HG03103 (cell line): ENCODE measurements at regions not wholly inside any gene's neighbourhood (a gene's known extent, or its start where the extent isn't known, plus 50 kb on each side); places are given as distances from the start of the nearest gene placed in this dataset.
"Not testable (repeated sequence)": the region's sequence is repeated elsewhere in the genome, so short reads cannot be mapped to it uniquely, and the experiment has no call there.

Experiments
- ATAC-seq: cut with Tn5 transposase; IDR thresholded peaks from one replicate; pipeline ENCODE4 v1.9.1; 2021; ENCODE audit warnings: low read depth; ENCODE audit not compliant: unreplicated experiment

GRCh38 chr18:78508228-78508824, 471.3 kb upstream of the SALL3 start:
- ATAC-seq: not testable (repeated sequence)

GRCh38 chr18:78510091-78510490, 469.5 kb upstream of the SALL3 start:
- no peak for ATAC-seq

DNA sequence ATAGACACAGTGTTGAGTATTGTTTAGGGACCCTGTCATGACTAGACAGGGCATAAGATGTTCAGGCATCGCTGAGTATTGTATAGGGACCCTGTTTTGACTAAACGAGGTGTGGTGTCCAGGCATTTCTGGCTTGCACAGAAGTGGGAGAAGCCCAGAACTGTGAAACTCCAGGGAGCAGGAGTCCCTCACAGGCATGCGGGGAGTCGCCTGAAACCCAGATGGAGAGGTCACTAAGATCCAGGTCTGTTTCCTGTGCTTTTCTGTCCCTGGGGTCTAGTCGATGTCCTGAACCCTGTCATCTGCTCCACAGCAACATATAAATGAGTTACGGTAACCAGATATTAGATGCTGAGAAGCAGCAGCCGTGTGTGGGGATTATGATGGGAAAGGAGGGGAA, 469.0 kb upstream of the SALL3 start:
- no peak for ATAC-seq

DNA sequence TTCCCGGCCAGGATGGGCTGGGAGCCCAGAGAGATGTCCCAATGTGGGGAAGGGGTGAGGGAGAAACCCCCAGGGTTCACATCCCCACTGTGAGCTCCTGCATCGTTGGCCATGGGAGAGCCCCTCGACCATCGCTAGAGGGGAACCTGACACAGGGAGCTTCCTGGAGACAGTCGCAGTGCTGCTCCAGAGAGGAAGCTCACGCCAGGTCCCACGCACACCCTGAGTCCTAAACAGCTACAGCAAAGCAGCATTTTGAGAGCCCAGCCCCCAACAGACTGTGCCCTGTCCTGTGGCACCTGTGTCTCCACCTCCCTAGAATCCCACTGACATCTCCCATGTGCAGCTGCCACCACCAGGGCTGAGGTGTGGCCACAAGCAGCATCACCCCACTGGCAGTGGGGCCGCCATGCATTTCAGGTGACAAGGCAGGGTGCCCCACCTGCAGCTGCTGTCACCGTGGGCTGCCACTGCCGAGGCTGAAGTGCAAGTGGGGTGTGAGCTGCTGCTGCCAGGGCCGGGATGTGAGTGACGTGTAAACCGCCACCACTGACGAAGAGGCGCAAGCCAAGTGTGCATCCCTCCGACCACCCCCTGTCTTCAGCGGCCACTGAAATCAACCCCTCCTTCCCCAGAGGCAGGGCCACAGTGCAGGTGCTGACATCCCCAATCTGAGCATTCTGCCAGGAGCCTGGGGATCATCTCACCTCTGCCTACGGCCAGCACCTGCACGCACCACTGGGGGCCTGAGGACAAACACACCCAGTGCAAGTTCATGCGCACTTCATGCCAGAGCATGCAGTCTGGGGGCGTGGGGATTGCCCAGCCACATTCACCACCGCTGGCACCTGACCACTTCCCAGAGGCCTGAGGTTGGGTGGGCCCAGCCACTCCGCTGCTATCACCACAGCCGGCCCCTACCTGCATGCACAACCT, 467.7 kb upstream of the SALL3 start:
- ATAC-seq: no peak

- no peak for ATAC-seq
Measured at GRCh38 chr18:78514910-78515670, 464.5 kb upstream of the SALL3 start.

- ATAC-seq: no peak
Measured at GRCh38 chr18:78517328-78517727, 462.3 kb upstream of the SALL3 start.

DNA sequence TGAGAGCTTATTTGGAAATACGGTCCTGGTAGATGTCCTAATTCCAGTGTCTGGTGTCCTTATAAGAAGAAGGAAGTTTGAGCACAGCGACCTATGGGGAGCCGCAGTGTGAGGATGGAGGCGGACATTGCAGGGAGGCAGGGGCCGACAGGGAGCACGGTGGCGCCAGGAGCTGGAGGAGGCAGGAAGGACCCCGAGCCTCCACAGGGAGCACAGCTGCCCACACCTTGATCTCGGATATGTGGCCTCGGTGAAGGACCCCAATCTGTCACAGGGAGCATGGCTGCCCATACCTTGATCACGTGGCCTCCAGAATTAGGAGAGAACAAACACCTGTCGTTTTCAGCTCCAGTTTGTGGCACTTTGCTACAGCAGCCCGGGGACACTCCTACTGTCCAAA, 461.6 kb upstream of the SALL3 start:
- no peak for ATAC-seq

GRCh38 chr18:78518805-78519204, 460.8 kb upstream of the SALL3 start:
- ATAC-seq: no peak

GRCh38 chr18:78519394-78520062, 460.1 kb upstream of the SALL3 start:
- no peak for ATAC-seq

- no peak for ATAC-seq
Measured at GRCh38 chr18:78521136-78521535, 458.5 kb upstream of the SALL3 start.

- no peak for ATAC-seq
Measured at GRCh38 chr18:78521744-78522143, 457.9 kb upstream of the SALL3 start.

- ATAC-seq: no peak
Measured at GRCh38 chr18:78522507-78522906, 457.1 kb upstream of the SALL3 start.

- no peak for ATAC-seq
Measured at GRCh38 chr18:78523850-78524249, 455.8 kb upstream of the SALL3 start.

- ATAC-seq: no peak
Measured at GRCh38 chr18:78525366-78526111, 454.1 kb upstream of the SALL3 start.

- ATAC-seq: no peak
Measured at GRCh38 chr18:78526275-78526674, 453.3 kb upstream of the SALL3 start.

DNA sequence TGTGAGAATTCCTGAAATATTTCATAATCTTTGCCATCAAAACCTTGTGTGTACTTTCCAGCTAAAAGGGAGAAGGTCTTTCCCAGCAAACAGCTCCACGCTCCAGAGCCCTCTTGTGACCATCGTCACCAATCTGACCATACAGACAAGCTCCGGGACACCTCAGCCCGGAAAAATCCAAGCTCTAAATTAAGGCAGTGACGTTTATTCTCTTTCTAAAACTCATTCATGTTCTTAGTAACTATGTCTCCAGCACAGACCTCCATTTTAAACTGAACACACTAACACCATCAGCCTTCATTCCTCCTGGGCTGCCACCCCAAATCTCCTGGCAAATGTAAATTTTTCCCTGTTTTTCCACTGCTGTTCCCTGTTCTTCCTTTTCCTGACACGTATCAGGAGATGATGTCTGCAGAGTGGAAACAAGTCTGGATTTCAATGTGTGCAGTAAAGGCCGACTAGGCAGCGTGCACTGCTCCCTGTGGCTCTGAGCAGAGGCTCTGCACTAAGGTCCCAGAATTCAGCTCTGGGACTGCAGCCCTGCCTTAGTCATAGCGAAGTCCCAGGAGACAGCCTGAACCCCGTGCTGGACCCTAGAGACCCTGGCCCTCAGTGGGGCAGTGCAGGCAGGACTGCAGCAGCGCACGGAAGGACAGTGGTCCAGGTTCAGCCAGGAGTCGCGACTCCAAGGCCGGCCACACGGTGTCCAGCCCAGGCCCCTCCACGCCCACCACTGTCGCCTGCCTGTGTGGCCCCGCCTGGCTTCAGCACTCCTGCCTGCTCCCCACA, 452.5 kb upstream of the SALL3 start:
- ATAC-seq: no peak

- ATAC-seq: no peak
Measured at GRCh38 chr18:78527984-78528383, 451.6 kb upstream of the SALL3 start.

DNA sequence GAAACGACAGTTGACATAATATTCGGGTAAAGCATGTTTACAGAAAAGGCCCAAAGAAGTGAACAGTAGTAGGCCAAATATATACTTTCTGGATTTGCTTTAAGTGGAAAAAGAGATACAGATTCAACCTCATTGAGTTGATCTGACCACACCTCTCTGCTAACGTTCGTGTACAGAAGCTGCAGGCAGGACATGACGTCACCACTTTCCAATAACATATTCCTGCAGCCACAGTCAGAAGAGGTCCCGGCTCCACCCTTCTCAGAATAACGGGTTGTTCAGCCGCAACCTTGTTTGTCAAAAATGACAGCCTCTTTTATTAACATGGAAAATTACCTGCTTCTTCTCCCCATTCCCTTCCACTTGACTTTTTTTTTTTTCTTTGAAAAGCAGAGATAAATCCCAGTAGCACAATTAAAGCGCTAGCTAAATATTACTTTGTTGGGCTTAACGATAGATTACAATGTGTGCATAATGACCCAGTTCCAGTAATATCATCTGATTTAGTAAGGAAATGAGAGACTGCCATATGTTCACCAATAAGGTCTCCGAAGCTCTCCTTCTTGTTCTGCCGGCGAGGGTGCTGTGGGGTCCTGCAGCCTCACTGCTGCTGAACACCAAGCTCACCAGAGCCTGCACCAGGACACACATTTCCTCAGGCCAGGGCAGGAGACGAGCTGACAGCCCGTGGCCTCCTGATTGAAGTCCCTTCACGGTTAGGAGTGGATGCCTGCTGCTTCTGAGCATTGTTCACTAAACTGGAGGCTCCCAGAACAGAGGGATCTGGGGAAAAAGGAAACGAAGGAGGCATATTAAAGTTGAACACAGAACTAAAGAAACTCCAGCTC, 451.0 kb upstream of the SALL3 start:
- ATAC-seq: no peak
